Bone marrow (tissue), 2 donors: ENCODE measurements at regions not wholly inside any gene's neighbourhood (a gene's known extent, or its start where the extent isn't known, plus 50 kb on each side); places are given as distances from the start of the nearest gene placed in this dataset.
"Not testable (repeated sequence)": the region's sequence is repeated elsewhere in the genome, so short reads cannot be mapped to it uniquely, and the experiment has no call there.

Source experiments
- DNase-seq, 2 donors: peaks; one replicate each; lab custom pipeline; 2025; lab: John Stamatoyannopoulos, UW

DNA sequence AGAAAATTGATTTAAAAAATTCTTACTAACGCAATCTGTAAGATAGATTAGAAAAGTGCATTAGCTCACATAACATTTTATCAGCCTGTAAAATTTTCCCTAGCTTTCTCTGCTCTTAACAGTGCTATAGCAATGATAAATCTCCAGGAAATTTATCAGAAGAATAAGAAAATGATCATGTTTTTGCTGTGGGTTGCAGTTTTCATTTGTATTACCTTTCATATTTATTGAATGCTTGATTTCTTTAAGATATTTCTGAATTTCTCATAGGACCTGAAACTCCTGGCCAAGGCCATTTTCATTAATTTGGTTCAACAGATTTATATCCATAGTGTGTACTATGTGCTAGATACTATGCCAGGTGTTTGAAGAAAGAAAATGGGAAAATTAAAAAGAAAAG, 130.3 kb upstream of the STARD13 start:
- no peak for DNase-seq

- DNase-seq: not testable (repeated sequence)
These were observed 132.8 kb upstream of the STARD13 start for GRCh38 chr13:33418224-33418953.

DNA sequence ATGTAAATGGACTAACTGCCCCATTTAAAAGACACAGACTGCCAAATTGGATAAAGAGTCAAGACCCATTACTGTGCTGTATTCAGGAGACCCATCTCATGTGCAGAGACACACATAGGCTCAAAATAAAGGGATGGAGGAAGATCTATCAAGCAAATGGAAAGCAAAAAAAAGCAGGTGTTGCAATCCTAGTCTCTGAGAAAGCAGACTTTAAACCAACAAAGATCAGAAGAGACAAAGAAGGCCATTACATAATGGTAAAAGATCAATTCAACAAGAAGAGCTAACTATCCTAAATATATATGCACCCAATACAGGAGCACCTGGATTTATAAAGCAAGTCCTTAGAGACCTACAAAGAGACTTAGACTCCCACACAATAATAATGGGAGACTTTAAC, 134.6 kb upstream of the STARD13 start:
- DNase-seq: not testable (repeated sequence)

- DNase-seq: no peak
These were observed 140.6 kb upstream of the STARD13 start for GRCh38 chr13:33426131-33426530.

DNA sequence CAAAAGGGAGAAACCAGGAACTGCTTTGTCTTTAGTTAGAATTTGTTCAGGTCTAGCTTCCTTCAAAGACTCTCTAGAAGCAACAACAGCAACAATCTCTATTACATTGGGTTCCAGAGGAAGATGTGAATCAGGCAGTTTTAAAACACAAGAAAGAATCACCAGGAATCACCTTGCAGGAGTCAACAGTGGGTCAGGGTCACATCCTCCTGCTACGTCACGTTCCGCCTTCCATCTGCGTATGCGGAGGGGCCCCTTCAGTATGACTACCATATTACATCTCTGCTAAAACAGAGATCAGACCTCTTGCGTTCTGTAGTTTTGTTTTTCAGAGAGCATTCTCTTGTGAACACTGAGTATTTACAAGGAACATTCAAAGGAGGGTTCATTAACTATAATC, 147.8 kb upstream of the STARD13 start:
- DNase-seq: no peak

DNA sequence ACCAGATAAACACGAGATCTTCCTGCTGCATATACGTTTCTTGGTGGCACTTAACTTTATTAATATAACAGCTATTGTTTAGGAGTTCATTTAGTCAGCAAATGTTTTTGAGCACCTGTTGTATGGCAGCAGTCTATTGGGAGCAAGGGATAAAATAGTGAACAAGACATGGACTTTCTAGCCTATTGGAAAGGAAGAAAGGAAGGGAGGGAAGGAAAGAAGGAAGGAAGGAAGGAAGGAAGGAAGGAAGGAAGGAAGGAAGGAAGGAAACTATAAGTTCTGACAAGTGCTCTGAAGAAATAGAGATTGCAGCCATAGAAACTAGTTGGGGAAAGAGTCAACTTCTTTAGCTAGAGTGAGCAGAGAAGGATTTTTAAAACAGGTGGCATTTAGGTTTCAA, 149.1 kb upstream of the STARD13 start:
- DNase-seq: no peak

- no peak for DNase-seq
These were observed 149.7 kb upstream of the STARD13 start for GRCh38 chr13:33435207-33435606.

DNA sequence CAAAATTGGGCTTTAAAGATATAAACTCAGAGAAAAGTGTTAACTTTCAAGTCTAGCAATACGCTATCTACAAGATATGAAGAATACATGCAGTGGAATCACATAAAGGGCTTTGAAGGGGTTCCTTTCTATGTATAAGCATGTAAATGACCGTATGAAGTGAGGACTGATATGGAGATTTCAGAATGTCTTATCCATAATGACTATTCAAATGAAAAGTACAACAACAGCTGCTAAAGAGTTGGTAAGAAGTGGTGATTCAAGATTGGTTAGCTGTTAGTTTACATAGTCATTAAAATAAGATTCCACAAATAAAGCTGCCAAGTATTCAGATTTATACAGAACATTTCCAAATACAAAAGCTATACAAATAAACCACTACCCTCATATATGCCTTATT, 153.4 kb upstream of the STARD13 start:
- no peak for DNase-seq

DNA sequence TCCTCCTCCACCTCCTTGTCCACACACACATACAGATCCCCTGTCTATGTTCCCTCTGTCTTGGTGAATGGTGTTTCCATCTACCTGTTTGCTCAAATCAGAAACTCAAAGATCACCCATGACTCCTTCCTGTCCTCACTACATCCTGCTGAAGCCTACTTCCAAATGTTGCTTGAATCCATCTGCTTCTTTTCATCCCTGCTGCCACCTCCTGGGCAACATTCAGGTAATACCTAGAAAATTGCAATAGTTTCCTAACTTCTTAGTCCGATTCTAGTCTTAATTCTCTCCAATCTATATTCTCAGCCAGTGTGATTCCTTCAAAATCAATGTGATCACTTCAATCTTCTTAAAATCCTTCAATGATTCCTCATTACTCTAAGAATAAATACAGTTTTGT, 155.5 kb upstream of the STARD13 start:
- no peak for DNase-seq

- no peak for DNase-seq
These were observed 159.5 kb upstream of the STARD13 start for GRCh38 chr13:33445024-33445423.

DNA sequence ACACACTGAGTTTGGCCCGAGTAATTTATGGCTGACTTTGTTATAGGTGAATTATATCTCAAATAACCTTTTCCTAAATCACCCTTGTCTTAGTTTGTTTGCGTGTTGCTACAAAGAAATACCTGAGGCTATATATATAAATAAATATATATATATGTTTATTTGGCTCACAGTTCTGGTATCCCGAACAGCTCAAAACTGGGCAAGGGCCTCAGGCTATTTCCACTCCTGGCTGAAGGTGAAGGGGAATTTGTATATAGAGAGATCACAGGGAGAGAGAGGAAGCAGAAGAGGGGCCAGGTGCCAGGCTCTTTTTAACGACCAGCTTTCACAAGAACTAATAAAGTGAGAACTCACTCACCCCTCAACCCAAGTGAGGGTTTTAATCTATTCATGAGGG, 159.9 kb upstream of the STARD13 start:
- no peak for DNase-seq

DNA sequence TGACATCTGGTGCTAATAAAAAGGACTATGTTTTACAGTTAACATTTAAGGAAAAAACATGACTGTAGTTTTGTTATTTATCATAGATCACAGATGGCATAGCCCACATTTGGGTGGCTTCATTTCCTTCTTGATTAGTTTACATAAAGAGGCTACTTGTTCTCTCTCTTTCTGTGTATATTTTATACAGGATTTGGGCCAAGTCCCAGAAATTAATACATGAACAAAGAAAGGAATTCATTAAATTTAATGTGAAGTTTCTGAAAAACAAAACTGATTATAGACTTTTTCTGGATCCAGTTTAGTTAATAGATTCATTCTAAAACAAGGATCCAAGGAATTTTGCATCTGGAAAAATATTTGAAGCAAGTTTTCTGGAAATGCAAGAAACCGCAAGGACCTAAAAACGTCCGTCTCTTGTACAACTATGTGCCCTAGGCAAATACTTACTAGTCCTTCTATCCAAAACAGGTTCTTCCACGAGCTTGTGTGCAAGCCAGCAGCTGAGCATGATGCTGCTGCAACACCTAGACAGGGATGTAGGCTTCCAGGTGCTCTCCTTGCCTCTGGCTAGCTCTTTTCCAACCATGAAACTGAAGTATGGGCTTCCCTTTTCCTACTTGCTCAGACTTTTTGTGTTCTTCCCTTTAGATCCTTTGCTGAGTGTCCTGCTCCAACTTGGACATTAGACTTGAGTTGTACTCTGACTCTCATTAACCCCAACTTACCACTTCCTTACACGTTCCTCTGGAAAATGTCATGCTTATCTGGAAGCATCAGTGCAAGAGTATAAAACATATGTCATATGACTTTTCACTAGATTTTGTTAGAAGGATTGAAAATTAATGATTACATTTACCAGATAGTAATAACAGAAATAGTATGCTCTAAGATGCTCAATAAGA, 161.5 kb upstream of the STARD13 start:
- DNase-seq: no peak

- no peak for DNase-seq
These were observed 163.3 kb upstream of the STARD13 start for GRCh38 chr13:33448889-33449288.

GRCh38 chr13:33450956-33451709, 165.6 kb upstream of the STARD13 start:
- no peak for DNase-seq

DNA sequence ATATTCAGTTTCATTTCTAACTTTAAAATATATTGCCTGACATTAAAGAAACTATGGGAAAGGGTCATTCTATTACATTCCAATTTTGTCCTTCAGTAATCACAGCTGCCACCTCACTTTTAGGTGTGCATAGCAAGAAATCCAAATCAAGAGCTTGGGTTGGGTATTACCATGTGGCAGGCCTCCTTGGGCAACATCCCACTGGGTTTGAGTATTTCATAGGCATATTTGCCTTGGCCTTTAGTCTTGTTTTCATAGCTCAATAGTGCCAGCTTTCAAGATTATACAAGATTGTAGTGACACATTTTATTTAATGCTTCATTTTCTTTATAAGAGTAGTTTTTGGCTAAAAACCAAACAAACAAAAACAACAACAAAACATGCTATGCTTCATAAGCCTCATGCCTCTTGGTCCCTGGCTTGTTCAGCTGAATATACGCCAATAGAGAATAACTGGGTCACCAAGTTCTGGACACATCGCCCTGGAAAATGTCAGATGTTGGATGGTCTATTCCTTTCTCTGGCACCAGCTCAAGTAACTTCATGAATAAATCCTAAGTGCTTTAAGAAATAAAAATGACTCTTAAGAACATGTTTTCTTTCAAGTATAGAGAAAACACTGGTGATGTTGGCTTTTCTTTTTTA, 167.4 kb upstream of the STARD13 start:
- DNase-seq: no peak

DNA sequence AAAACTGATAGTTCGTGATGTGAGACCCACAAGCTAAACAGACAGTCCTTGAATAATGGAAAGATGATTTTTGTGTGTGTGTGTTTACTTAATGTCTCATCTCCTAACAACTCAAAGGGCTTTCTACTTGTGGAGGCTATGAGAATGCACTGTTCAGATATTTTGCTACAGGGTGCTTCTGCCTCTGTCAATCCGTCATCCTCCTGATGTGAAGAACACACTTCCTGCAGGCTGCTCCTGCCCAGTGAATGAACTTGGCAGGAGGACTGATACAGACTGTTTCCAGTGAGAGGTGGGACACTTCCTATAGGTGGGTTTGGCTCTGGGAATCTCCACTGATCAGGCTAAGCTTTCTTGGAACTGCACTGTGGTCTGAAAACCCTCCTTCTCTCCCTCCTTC, 168.4 kb upstream of the STARD13 start:
- DNase-seq: no peak

DNA sequence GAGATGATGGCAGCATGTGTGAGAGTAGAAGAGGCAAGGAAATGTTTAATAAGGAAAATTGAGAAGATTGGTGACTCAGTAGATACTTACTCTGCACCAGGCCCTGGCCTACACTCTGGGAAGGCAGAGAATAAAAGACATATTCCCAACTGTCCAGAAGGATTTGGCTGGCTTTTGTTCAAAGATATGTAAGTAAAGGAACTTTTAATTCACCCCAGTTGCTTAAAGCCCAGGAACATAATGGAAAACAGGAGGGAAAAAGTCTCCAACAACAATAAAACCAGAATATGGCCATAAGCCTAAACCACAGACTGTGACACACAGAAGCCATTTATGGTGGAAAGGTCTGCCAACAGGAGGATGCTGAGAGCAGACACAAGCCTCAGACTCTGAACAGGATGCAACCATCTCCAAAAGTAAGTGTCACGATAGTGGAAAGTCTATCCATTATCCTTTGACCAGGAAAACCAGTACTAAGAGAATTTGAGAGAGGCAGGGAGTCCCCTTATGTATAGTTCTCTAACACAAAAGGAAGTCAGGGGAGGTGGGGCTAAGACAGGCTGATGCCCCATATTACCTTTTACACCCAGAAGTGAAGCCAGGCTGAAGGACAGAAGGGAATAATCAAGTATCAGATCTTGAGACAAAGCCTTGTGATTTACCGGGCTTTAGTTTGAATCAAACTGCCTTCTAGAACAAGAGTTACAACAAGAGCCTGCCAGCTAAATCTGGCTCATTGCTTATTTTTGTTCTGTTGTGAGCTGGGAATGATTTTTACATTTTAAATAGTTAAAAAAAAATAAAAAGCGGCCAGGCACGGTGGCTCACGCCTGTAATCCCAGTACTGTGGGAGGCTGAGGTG, 169.5 kb upstream of the STARD13 start:
- DNase-seq: no peak

- DNase-seq: no peak
These were observed 174.1 kb upstream of the STARD13 start for GRCh38 chr13:33459702-33460101.

- DNase-seq: no peak
These were observed 176.6 kb upstream of the STARD13 start for GRCh38 chr13:33462109-33462508.

- no peak for DNase-seq
These were observed 178.8 kb upstream of the STARD13 start for GRCh38 chr13:33464345-33464744.

- no peak for DNase-seq
These were observed 180.7 kb upstream of the STARD13 start for GRCh38 chr13:33466262-33466661.
